Ectodermal cell (in vitro differentiated cells): ENCODE measurements at regions not wholly inside any gene's neighbourhood (a gene's known extent, or its start where the extent isn't known, plus 50 kb on each side); places are given as distances from the start of the nearest gene placed in this dataset.

ENCODE experiments used
- H3K27ac ChIP-seq: 2 replicates; pipeline ENCODE4 v1.7.0; 2013; ENCODE audit warnings: mild to moderate bottlenecking, low read depth, low read length; ENCODE audit not compliant: insufficient read depth, poor library complexity, severe bottlenecking
- H3K27me3 ChIP-seq: 2 replicates; pipeline ENCODE4 v1.7.0; 2013; ENCODE audit warnings: mild to moderate bottlenecking, low read length; ENCODE audit not compliant: insufficient read depth, control insufficient read depth, poor library complexity, severe bottlenecking
- H3K36me3 ChIP-seq: one replicate; pipeline ENCODE4 v1.7.0; 2013; ENCODE audit warnings: low read length; ENCODE audit not compliant: control insufficient read depth, insufficient read depth
- H3K4me1 ChIP-seq: one replicate; pipeline ENCODE4 v1.7.0; 2013; ENCODE audit warnings: low read length; ENCODE audit not compliant: control insufficient read depth, insufficient read depth
- H3K4me3 ChIP-seq: 2 replicates; pipeline ENCODE4 v1.7.0; 2013; ENCODE audit warnings: low read depth, low read length, control low read depth; ENCODE audit not compliant: insufficient read depth
- H3K9me3 ChIP-seq: 2 replicates; pipeline ENCODE4 v1.7.0; 2013; ENCODE audit warnings: mild to moderate bottlenecking, low read length, moderate library complexity; ENCODE audit not compliant: control insufficient read depth
- WGBS, 2 experiments: methylation state at CpG; one replicate each; pipeline ENCODE4 v1.1.7; 2013; ENCODE audit warnings: missing lambda C conversion rate in 2 of 2; 5-methylcytosine and 5-hydroxymethylcytosine counted together

- H3K27me3 ChIP-seq, result no peaks in the 10 kb centered on the region
- no peak overlapping the region for H3K4me3 ChIP-seq
- no peaks in the 10 kb centered on the region for H3K36me3 ChIP-seq
- 95 to 97% methylated on average over 19 to 20 of the region's 20 CpGs for WGBS, 2 experiments
- no peak overlapping the region for H3K27ac ChIP-seq
- no peaks in the 10 kb centered on the region for H3K9me3 ChIP-seq
- H3K4me1 ChIP-seq, result no peaks in the 10 kb centered on the region
Measured at GRCh38 chr13:55606045-55606665, 1534.6 kb upstream of the PRR20A start.

DNA sequence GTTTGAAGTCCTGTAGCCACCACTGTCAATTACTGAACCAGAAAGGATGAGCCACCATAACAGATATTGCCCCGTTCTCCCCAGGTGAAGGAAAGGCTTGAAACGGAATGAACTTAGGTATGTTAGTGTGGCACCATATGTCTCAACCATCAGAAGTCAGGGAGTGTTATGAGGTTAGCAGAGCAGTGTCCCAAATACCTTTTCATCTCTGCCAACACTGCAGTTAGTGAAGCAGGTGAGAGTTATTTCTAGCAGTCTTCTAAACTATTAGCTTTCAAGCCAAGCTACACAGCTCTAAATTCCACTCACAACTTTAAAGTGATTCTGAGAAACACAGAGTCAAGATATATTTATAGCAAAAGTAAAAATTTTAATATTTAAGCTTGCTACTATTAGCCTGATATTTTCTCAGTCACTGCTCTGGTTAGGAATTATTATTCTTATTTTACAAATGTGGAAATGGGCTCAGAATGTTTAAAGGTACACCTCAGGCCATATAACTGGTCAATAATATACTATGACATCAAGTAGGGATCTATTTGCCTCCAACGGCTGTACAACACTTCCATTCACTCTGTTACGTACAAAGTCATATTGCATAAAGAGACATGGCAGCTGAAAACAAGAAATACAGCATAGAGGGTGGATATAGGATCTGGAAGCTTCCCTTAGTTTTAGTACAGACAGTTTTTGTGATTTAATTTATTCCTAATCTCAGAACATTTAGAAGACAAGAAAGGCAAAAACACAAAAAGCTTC, 1527.1 kb upstream of the PRR20A start:
- H3K9me3 ChIP-seq, result no peaks in the 10 kb centered on the region
- no peaks in the 10 kb centered on the region for H3K27me3 ChIP-seq
- no peaks in the 10 kb centered on the region for H3K4me1 ChIP-seq
- H3K36me3 ChIP-seq, result no peaks in the 10 kb centered on the region
- 63 to 78% methylated on average over 3 to 4 of the region's 4 CpGs for WGBS, 2 experiments
- no peak overlapping the region for H3K4me3 ChIP-seq
- no peak overlapping the region for H3K27ac ChIP-seq

DNA sequence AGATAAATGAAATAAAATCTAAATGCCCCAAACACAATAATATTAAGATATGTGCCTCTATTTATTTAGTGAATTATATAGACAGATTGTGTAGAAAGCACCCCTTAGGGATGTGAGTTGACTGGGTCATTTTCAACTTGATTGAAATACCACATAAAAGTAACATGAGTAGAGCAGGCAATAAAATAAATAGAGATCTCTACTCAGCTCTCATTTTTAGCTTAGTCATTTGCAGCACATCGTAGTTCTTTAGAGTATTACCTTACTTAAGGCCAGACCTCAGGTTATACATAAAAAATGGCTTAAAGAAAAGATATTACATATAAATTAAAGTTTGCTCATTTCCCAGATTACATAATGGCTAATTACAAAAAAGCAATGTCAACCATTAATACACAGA, 1525.6 kb upstream of the PRR20A start:
- Histone ChIP-seq H3K9me3 (no peaks in the 10 kb centered on the region), H3K4me3 (no peak overlapping the region), H3K36me3 (no peaks in the 10 kb centered on the region), H3K4me1 (no peaks in the 10 kb centered on the region), H3K27ac (no peak overlapping the region), H3K27me3 (no peaks in the 10 kb centered on the region)
- 100% methylated on average over 1 of the region's 1 CpG; no CpG with 5 or more reads in 1 of the 2 experiments for WGBS, 2 experiments

DNA sequence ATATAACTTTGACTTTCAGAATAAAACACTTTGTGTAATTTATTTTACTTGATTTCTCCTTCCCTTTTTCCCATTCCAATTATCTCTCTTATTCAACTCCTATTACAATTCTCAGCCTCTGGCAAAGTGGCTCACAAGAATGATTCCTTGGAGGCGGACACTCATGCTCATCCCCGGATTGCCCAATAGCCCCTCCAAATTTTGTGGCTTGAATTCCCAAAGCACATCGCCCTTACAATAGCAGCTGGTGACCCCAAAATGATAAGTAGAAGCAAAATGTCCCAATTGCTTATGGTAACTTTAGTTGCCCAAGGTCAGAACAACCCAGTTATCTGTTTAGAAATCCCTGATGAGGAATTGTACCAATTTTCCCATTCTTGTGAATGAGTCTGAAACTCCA, 1523.5 kb upstream of the PRR20A start:
- H3K4me1 ChIP-seq, result no peaks in the 10 kb centered on the region
- H3K9me3 ChIP-seq, result no peaks in the 10 kb centered on the region
- no peak overlapping the region for H3K27ac ChIP-seq
- H3K27me3 ChIP-seq, result no peaks in the 10 kb centered on the region
- no peaks in the 10 kb centered on the region for H3K36me3 ChIP-seq
- 75 to 84% methylated on average over 3 of the region's 3 CpGs for WGBS, 2 experiments
- H3K4me3 ChIP-seq, result no peak overlapping the region

DNA sequence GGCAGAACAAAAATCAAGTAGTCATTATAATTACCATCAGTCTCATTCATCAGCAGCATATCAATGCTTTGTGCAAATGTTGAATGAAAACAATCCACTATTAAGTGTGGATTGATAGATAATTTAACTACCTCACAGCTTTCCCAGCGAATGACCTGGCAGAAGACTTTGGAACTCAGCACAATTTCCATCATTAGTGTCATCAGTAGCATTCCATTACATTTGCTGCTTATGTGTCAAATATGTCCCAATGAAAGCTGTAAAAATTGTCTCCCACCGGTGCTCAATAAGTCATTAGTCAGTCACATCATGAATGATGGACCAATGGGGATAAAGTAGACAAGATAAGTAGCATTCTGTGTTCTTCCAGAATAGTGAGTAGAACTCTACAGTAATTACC, 1513.5 kb upstream of the PRR20A start:
- Histone ChIP-seq H3K4me1 (no peaks in the 10 kb centered on the region), H3K27me3 (no peaks in the 10 kb centered on the region), H3K9me3 (no peaks in the 10 kb centered on the region), H3K27ac (no peak overlapping the region), H3K36me3 (no peaks in the 10 kb centered on the region), H3K4me3 (no peak overlapping the region)
- WGBS, 2 experiments, result 94 to 100% methylated on average over 2 of the region's 2 CpGs

GRCh38 chr13:55632402-55632801, 1508.3 kb upstream of the PRR20A start:
- no peaks in the 10 kb centered on the region for H3K36me3 ChIP-seq
- no peaks in the 10 kb centered on the region for H3K4me1 ChIP-seq
- no peak overlapping the region for H3K27ac ChIP-seq
- H3K27me3 ChIP-seq, result no peaks in the 10 kb centered on the region
- no peak overlapping the region for H3K4me3 ChIP-seq
- H3K9me3 ChIP-seq, result no peaks in the 10 kb centered on the region

DNA sequence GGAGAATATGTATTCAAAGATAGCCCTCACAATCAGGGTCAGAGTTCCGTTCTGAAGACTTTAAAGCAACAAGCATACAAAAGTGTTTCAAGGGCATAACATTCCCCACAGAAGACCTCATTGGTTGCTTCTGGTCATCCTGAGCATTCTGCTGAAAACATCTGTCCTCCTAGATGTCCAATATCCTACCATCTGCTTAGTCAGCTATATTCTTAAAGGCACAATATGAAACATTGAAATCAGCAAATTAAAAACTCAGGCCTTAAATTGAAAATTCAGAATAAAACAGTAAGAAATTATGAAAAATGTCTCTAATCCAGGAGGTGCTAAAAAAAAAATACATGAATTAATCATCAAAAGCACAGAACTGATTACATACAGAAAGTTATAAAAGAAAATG, 1491.2 kb upstream of the PRR20A start:
- Histone ChIP-seq H3K4me1 (no peaks in the 10 kb centered on the region), H3K27me3 (no peaks in the 10 kb centered on the region), H3K9me3 (no peaks in the 10 kb centered on the region), H3K36me3 (no peaks in the 10 kb centered on the region), H3K27ac (no peak overlapping the region), H3K4me3 (no peak overlapping the region)
- 83 to 91% methylated on average over 1 of the region's 1 CpG for WGBS, 2 experiments

DNA sequence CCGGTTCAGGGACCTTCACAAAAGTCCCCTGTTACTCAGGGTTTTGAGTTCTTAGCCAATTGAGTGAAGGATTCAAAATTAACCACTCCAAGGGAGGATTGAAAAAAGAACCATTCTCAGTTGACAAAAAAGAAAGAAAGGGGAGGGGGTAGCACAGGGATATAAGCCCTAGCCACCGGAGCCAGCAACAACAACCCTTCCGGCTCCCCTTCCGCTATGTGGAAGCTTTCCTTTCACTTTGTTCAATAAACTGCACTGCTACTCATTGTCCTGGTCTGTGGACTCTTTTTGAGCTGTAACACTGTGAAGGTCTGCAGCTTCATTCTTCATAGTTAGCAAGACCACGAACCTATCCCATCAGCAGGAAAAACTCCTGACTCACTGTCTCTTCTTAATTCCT, 1488.1 kb upstream of the PRR20A start:
- Histone ChIP-seq H3K36me3 (no peaks in the 10 kb centered on the region), H3K4me3 (no peak overlapping the region), H3K27ac (peak overlapping the region; percentile 50), H3K27me3 (no peaks in the 10 kb centered on the region), H3K9me3 (no peaks in the 10 kb centered on the region), H3K4me1 (no peaks in the 10 kb centered on the region)
- WGBS, 2 experiments, result 84 to 86% methylated on average over 5 of the region's 5 CpGs

GRCh38 chr13:55653497-55653896, 1487.2 kb upstream of the PRR20A start:
- H3K27me3 ChIP-seq, result no peaks in the 10 kb centered on the region
- H3K27ac ChIP-seq, result no peak overlapping the region
- H3K9me3 ChIP-seq, result no peaks in the 10 kb centered on the region
- no peaks in the 10 kb centered on the region for H3K4me1 ChIP-seq
- no peak overlapping the region for H3K4me3 ChIP-seq
- no peaks in the 10 kb centered on the region for H3K36me3 ChIP-seq
- 46 to 67% methylated on average over 1 to 3 of the region's 3 CpGs for WGBS, 2 experiments

DNA sequence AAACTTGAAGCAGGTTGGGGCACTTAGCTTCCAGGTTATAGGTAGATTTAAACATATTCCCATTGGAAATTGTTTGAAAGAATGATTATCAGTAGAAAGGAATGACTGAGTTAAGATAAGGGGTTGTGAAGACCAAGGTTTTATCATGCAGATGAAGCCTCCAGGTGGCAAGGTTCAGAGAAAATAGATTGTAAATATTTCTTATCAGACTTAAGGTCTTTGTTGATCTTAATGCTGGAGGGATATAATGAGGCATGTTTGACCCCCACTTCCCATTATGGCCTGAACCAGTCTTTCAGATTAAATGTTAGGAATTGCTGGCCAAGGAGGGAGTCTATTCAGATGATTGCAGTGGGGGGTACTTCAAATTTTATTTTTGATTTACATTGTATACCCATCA, 1486.5 kb upstream of the PRR20A start:
- no peaks in the 10 kb centered on the region for H3K4me1 ChIP-seq

More for the DNA sequence above, 1486.5 kb upstream of the PRR20A start:
- H3K27me3 ChIP-seq, result no peaks in the 10 kb centered on the region
- H3K27ac ChIP-seq, result no peak overlapping the region
- no peaks in the 10 kb centered on the region for H3K36me3 ChIP-seq
- H3K9me3 ChIP-seq, result no peaks in the 10 kb centered on the region
- H3K4me3 ChIP-seq, result no peak overlapping the region
